ENCODE measurements at regions not wholly inside any gene's neighbourhood (a gene's known extent, or its start where the extent isn't known, plus 50 kb on each side); places are given as distances from the start of the nearest gene placed in this dataset.

DNA sequence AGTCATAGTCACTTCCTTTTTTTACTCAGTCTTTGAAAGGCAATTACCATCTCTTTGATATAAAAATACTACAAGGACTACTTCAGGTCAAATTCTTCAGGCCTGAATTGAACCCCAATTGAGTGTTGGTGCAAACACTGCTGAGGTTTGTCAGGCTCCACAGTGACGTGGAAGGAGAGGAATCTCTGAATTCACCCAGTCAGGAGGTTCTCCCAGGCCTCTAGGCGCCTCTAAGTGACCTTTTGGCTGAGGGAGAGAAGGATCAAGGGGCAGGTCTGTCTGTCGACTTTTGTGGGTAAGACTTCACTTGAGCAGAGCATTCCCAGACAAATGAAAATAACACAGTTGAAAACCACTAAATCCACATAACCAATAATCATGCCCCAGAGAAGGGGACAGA lies 227.6 kb upstream of the CHRNA7 start:
- Mint-ChIP-seq H3K27me3 (peaks cover 3% of the 10 kb centered on the region), H3K4me1 (no peaks in the 10 kb centered on the region), H3K4me3 (no peak overlapping the region), H3K9me3 (ENCODE audit: insufficient read depth) (no peaks in the 10 kb centered on the region), H3K27ac (no peak overlapping the region)
- ChIA-PET CTCF (no interaction called here), POLR2A (no interaction called here)
- H3K4me3 ChIP-seq (ENCODE audit: control extremely low read depth in 1 of 5, extremely low read depth in 1 of 5, insufficient read depth in 1 of 5, low read depth in 2 of 5, low read length in 4 of 5) = no peak overlapping the region
- no peak overlapping the region for H3K4me2 ChIP-seq (replicated peaks; ENCODE audit: low read depth, low read length, poor library complexity, severe bottlenecking)
- WGBS (ENCODE audit: insufficient coverage) = 67% methylated on average over 2 of the region's 3 CpGs
- no peaks in the 10 kb centered on the region for H3K36me3 ChIP-seq (replicated peaks in 1 of 2; ENCODE audit: control extremely low read depth in 1 of 2, control insufficient read depth in 1 of 2, extremely low read depth in 1 of 2, insufficient read depth in 2 of 2, low read length in 1 of 2)
- TF ChIP-seq EZH2 (IDR thresholded peaks at IDR 0.05; ENCODE audit: borderline replicate concordance, insufficient read depth, low read depth, low read length, poor library complexity, severe bottlenecking) = no peak
- TF ChIP-seq, protein P1, sequence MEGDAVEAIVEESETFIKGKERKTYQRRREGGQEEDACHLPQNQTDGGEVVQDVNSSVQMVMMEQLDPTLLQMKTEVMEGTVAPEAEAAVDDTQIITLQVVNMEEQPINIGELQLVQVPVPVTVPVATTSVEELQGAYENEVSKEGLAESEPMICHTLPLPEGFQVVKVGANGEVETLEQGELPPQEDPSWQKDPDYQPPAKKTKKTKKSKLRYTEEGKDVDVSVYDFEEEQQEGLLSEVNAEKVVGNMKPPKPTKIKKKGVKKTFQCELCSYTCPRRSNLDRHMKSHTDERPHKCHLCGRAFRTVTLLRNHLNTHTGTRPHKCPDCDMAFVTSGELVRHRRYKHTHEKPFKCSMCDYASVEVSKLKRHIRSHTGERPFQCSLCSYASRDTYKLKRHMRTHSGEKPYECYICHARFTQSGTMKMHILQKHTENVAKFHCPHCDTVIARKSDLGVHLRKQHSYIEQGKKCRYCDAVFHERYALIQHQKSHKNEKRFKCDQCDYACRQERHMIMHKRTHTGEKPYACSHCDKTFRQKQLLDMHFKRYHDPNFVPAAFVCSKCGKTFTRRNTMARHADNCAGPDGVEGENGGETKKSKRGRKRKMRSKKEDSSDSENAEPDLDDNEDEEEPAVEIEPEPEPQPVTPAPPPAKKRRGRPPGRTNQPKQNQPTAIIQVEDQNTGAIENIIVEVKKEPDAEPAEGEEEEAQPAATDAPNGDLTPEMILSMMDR (IDR thresholded peaks at IDR 0.05) = no peak
- no peak overlapping the region for H2AFZ ChIP-seq (ENCODE audit: insufficient read depth, low read depth, low read length, poor library complexity, severe bottlenecking)
- no peak overlapping the region for H3K27ac ChIP-seq (ENCODE audit: low read length in 2 of 2)
- peaks cover 0 to 4% (median 0%) of the 10 kb centered on the region in 4 experiments for H3K27me3 ChIP-seq (replicated peaks in 1 of 4; ENCODE audit: control extremely low read depth in 1 of 4, control insufficient read depth in 3 of 4, insufficient read depth in 4 of 4, low read length in 3 of 4)
- no peaks in the 10 kb centered on the region for H4K20me1 ChIP-seq (ENCODE audit: control insufficient read depth, insufficient read depth, low read length, poor library complexity, severe bottlenecking)
- DNase-seq (no peak), ATAC-seq (ENCODE audit: low read depth) (no peak)
- H3K9ac ChIP-seq (ENCODE audit: low read length) = no peak overlapping the region
- H3K4me1 ChIP-seq (ENCODE audit: control insufficient read depth in 2 of 2, insufficient read depth in 2 of 2, low read length in 2 of 2) = no peaks in the 10 kb centered on the region
- peaks cover 0 to 2% (median 0%) of the 10 kb centered on the region in 3 donors for H3K9me3 ChIP-seq (ENCODE audit: control extremely low read depth in 1 of 3, control insufficient read depth in 2 of 3, insufficient read depth in 1 of 3, low read length in 2 of 3)
- intact Hi-C loops (cut with micrococcal nuclease) = no loop called here
- no peaks in the 10 kb centered on the region for H3K79me2 ChIP-seq (ENCODE audit: control insufficient read depth, insufficient read depth, low read length)

DNA sequence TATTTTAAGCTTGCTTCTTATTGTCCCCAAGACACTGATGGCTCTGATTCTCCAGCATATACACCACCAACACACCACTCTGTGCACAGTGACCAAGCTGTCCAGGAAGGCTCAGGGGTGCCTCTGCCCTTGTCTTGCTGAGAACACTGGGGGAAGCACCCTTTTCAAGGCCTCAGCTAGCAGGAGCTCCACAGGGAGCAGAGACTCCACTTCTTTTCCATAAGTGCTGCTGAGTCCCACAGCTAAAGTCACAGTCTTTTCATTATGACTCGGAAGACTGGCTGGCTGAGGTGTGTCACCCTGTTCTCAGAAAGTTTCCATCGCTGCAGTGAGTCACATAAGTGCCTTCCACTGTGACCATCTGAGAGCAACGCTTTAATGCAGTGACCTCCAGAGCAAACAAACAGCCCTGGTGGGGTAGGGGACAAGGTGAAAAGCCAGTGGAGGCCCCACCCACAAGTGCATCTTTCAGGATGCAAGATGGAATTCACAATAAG lies 226.9 kb upstream of the CHRNA7 start:
- H3K4me1 ChIP-seq (ENCODE audit: control insufficient read depth in 2 of 2, insufficient read depth in 2 of 2, low read length in 2 of 2) = no peaks in the 10 kb centered on the region
- no peaks in the 10 kb centered on the region for H4K20me1 ChIP-seq (ENCODE audit: control insufficient read depth, insufficient read depth, low read length, poor library complexity, severe bottlenecking)
- Mint-ChIP-seq H3K27ac (no peak overlapping the region), H3K4me1 (no peaks in the 10 kb centered on the region), H3K27me3 (peaks cover 3% of the 10 kb centered on the region), H3K9me3 (ENCODE audit: insufficient read depth) (no peaks in the 10 kb centered on the region), H3K4me3 (no peak overlapping the region)
- ATAC-seq (ENCODE audit: low read depth) (no peak), DNase-seq (no peak)
- TF ChIP-seq, protein P1 (IDR thresholded peaks at IDR 0.05) = no peak
- no peak for TF ChIP-seq EZH2 (IDR thresholded peaks at IDR 0.05; ENCODE audit: borderline replicate concordance, insufficient read depth, low read depth, low read length, poor library complexity, severe bottlenecking)
- peaks cover 0 to 4% (median 0%) of the 10 kb centered on the region in 4 experiments for H3K27me3 ChIP-seq (replicated peaks in 1 of 4; ENCODE audit: control extremely low read depth in 1 of 4, control insufficient read depth in 3 of 4, insufficient read depth in 4 of 4, low read length in 3 of 4)
- CTCF ChIA-PET = no interaction called here
- no peak overlapping the region for H3K9ac ChIP-seq (ENCODE audit: low read length)
- H3K4me2 ChIP-seq (replicated peaks; ENCODE audit: low read depth, low read length, poor library complexity, severe bottlenecking) = no peak overlapping the region
- POLR2A ChIA-PET = no interaction called here
- H3K79me2 ChIP-seq (ENCODE audit: control insufficient read depth, insufficient read depth, low read length) = no peaks in the 10 kb centered on the region
- no peak overlapping the region for H2AFZ ChIP-seq (ENCODE audit: insufficient read depth, low read depth, low read length, poor library complexity, severe bottlenecking)
- intact Hi-C loops (cut with micrococcal nuclease) = no loop called here
- peaks cover 0 to 2% (median 0%) of the 10 kb centered on the region in 3 donors for H3K9me3 ChIP-seq (ENCODE audit: control extremely low read depth in 1 of 3, control insufficient read depth in 2 of 3, insufficient read depth in 1 of 3, low read length in 2 of 3)
- H3K36me3 ChIP-seq (replicated peaks in 1 of 2; ENCODE audit: control extremely low read depth in 1 of 2, control insufficient read depth in 1 of 2, extremely low read depth in 1 of 2, insufficient read depth in 2 of 2, low read length in 1 of 2) = no peaks in the 10 kb centered on the region
- no peak overlapping the region for H3K4me3 ChIP-seq (ENCODE audit: control extremely low read depth in 1 of 5, extremely low read depth in 1 of 5, insufficient read depth in 1 of 5, low read depth in 2 of 5, low read length in 4 of 5)
- WGBS (ENCODE audit: insufficient coverage) = 90% methylated on average over 3 of the region's 3 CpGs
- no peak overlapping the region for H3K27ac ChIP-seq (ENCODE audit: low read length in 2 of 2)

Measured in B cell (primary cell).